Smooth muscle cell (in vitro differentiated cells): ENCODE measurements at regions not wholly inside any gene's neighbourhood (a gene's known extent, or its start where the extent isn't known, plus 50 kb on each side); places are given as distances from the start of the nearest gene placed in this dataset.

Source experiments
- DNase-seq: peaks from one replicate; lab custom pipeline; 2025; ENCODE audit not compliant: unreplicated experiment; lab: John Stamatoyannopoulos, UW
- H2AFZ ChIP-seq: fragments of 200-600 bp; sonication (generic); 2 replicates; pipeline ENCODE4 v1.6.0; 2016; ENCODE audit warnings: antibody characterized with exemption, low read depth, mild to moderate bottlenecking
- H3F3A ChIP-seq: fragments of 200-600 bp; sonication (generic); 2 replicates; pipeline ENCODE4 v1.6.0; 2017; ENCODE audit warnings: antibody characterized with exemption, low read depth
- H3K27ac ChIP-seq: fragments of 200-600 bp; sonication (generic); 2 replicates; pipeline ENCODE4 v1.5.1; 2016; ENCODE audit warnings: low read depth, mild to moderate bottlenecking
- H3K27me3 ChIP-seq: fragments of 200-600 bp; sonication (generic); 2 replicates; pipeline ENCODE4 v1.6.1; 2016; ENCODE audit warnings: low read depth, mild to moderate bottlenecking
- H3K36me3 ChIP-seq: fragments of 200-600 bp; sonication (generic); 2 replicates; pipeline ENCODE4 v1.5.1; 2016; ENCODE audit warnings: low read depth
- H3K4me1 ChIP-seq: fragments of 200-600 bp; sonication (generic); 2 replicates; pipeline ENCODE4 v1.5.1; 2016; ENCODE audit warnings: low read depth
- H3K4me2 ChIP-seq: fragments of 200-600 bp; sonication (generic); 2 replicates; pipeline ENCODE4 v1.6.0; 2016; ENCODE audit warnings: mild to moderate bottlenecking
- H3K4me3 ChIP-seq: fragments of 200-600 bp; sonication (generic); 2 replicates; pipeline ENCODE4 v1.5.1; 2016; ENCODE audit warnings: mild to moderate bottlenecking
- H3K79me2 ChIP-seq: fragments of 200-600 bp; sonication (generic); 2 replicates; pipeline ENCODE4 v1.6.0; 2016; ENCODE audit warnings: low read depth, mild to moderate bottlenecking
- H3K9ac ChIP-seq: fragments of 200-600 bp; sonication (generic); 2 replicates; pipeline ENCODE4 v1.6.0; 2016; ENCODE audit warnings: low read depth
- H3K9me3 ChIP-seq: fragments of 200-600 bp; sonication (generic); replicated peaks from 2 replicates; pipeline ENCODE4 v1.5.1; 2016; ENCODE audit warnings: low read depth
- H4K20me1 ChIP-seq: fragments of 200-600 bp; sonication (generic); 2 replicates; pipeline ENCODE4 v1.6.0; 2016; ENCODE audit warnings: low read depth
- WGBS: methylation state at CpG from one replicate; pipeline ENCODE4 v1.1.7; 2016; ENCODE audit warnings: low lambda C conversion rate; 5-methylcytosine and 5-hydroxymethylcytosine counted together
- TF ChIP-seq, protein P1 (sequence below): fragments of 200-600 bp; sonication (generic); IDR thresholded peaks from 2 replicates; pipeline ENCODE4 v1.5.1; 2017; ENCODE audit warnings: borderline replicate concordance, mild to moderate bottlenecking, antibody characterized with exemption; ENCODE audit not compliant: insufficient read depth, poor library complexity, severe bottlenecking

DNA sequence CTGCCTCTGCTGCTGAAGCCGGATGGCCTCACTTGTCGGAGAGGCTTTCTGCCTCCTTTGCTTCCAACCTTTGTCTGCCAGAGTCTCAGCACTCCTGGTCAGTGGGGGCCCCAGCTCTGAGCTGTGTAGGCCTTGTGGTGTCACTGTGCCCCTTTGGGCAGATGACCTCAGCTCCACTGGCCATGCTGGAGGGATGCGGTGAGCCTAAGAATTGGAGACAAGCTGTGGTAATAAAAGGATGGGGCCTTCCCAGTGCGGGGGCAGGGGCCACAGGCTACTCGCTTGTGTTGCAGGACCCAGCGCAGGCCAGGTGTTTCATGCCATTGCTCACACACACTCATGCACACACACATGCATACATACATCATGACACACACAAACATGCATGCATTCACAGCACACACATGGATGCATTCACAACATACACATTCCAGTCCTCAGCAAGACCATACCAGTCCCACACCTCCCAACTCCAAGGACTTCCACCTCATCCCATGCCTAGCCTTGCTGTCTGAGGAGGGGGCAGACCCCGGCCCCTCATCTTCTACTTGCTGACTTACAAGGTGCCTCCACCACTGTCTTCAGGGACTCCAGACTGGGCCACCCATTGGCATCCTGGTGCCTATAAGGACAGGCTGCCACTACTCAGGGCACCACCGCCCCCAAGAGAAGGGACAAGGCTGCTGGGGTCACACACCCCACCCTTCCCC, 237.7 kb downstream of the SYK start:
- no peak overlapping the region for H3K4me3 ChIP-seq
- no peaks in the 10 kb centered on the region for H3K9me3 ChIP-seq
- H3K4me1 ChIP-seq: no peaks in the 10 kb centered on the region
- H3F3A ChIP-seq: no peaks in the 10 kb centered on the region
- no peak overlapping the region for H2AFZ ChIP-seq
- H3K4me2 ChIP-seq: no peak overlapping the region
- H3K79me2 ChIP-seq: no peaks in the 10 kb centered on the region
- TF ChIP-seq, protein P1, sequence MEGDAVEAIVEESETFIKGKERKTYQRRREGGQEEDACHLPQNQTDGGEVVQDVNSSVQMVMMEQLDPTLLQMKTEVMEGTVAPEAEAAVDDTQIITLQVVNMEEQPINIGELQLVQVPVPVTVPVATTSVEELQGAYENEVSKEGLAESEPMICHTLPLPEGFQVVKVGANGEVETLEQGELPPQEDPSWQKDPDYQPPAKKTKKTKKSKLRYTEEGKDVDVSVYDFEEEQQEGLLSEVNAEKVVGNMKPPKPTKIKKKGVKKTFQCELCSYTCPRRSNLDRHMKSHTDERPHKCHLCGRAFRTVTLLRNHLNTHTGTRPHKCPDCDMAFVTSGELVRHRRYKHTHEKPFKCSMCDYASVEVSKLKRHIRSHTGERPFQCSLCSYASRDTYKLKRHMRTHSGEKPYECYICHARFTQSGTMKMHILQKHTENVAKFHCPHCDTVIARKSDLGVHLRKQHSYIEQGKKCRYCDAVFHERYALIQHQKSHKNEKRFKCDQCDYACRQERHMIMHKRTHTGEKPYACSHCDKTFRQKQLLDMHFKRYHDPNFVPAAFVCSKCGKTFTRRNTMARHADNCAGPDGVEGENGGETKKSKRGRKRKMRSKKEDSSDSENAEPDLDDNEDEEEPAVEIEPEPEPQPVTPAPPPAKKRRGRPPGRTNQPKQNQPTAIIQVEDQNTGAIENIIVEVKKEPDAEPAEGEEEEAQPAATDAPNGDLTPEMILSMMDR: no peak
- WGBS: 91% methylated on average over 8 of the region's 8 CpGs
- H3K36me3 ChIP-seq: no peaks in the 10 kb centered on the region
- H3K27me3 ChIP-seq: no peaks in the 10 kb centered on the region
- no peaks in the 10 kb centered on the region for H4K20me1 ChIP-seq
- DNase-seq: no peak
- H3K9ac ChIP-seq: no peak overlapping the region
- no peak overlapping the region for H3K27ac ChIP-seq

DNA sequence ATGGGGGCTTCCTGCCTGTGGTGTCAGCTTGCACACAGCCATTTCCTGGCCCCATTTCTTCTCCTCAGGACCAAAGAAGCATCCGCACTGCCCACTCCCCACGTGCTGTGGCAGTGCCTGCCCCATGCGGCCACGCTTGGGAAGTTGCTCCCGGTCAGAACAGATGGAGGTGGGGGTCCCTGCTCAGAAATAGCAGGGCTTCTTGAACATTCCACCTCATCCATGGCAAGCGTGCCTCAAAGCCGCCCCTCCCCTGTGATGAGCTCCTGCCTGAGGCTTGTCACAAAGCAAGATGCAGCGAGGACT, 238.2 kb downstream of the SYK start:
- H3K4me1 ChIP-seq: no peaks in the 10 kb centered on the region
- no peak overlapping the region for H3K27ac ChIP-seq
- no peaks in the 10 kb centered on the region for H4K20me1 ChIP-seq
- no peak overlapping the region for H2AFZ ChIP-seq
- no peaks in the 10 kb centered on the region for H3K9me3 ChIP-seq
- TF ChIP-seq, protein P1: no peak
- H3K9ac ChIP-seq: no peak overlapping the region
- H3K4me3 ChIP-seq: no peak overlapping the region
- no peaks in the 10 kb centered on the region for H3K36me3 ChIP-seq
- H3K27me3 ChIP-seq: no peaks in the 10 kb centered on the region
- 97% methylated on average over 8 of the region's 8 CpGs for WGBS
- no peaks in the 10 kb centered on the region for H3F3A ChIP-seq
- no peak overlapping the region for H3K4me2 ChIP-seq
- no peaks in the 10 kb centered on the region for H3K79me2 ChIP-seq
- no peak for DNase-seq

DNA sequence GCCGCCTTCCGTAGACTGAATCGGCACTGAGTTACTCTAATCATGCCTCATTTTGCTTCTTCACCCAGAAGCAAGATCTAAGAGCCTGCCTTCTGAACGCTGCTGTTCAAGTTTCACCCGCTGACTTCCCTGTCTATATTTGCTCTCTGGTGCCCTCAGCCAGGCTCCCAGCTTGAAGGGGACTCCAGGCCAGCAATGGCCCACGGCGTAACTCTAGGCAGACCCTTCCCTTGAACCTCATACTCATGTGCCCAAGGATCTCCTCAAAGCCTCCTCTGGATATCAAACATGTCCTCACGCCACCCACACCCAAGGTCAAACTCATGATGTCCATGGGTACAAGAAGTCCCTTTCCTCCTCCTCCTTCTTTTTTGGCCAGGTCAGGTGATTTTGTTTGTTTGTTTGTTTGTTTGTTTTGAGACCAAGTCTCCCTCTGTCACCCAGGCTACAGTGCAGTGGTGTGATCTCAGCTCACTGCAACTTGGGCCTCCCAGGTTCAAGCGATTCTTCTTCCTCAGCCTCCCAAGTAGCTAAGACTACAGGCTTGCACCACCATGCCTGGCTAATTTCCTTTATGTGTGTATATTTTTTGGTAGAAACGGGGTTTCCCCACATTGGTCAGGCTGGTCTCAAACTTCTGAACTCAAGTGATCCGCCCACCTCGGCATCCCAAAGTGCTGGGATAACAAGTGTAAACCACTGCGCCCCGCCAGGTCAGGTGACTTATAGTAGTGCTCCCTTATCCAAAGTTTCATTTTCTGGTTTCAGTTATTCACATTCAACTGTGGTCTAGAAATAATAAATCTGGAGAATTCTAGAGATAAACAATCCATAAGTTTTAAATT, 239.0 kb downstream of the SYK start:
- TF ChIP-seq, protein P1: no peak
- no peaks in the 10 kb centered on the region for H3F3A ChIP-seq
- no peaks in the 10 kb centered on the region for H3K4me1 ChIP-seq
- H3K9ac ChIP-seq: no peak overlapping the region
- no peak overlapping the region for H2AFZ ChIP-seq
- no peaks in the 10 kb centered on the region for H3K27me3 ChIP-seq
- DNase-seq: no peak
- no peaks in the 10 kb centered on the region for H3K79me2 ChIP-seq
- H3K4me2 ChIP-seq: no peak overlapping the region
- H3K27ac ChIP-seq: no peak overlapping the region
- no peak overlapping the region for H3K4me3 ChIP-seq
- H3K36me3 ChIP-seq: no peaks in the 10 kb centered on the region
- H3K9me3 ChIP-seq: no peaks in the 10 kb centered on the region
- no peaks in the 10 kb centered on the region for H4K20me1 ChIP-seq
- WGBS: 97% methylated on average over 14 of the region's 14 CpGs

DNA sequence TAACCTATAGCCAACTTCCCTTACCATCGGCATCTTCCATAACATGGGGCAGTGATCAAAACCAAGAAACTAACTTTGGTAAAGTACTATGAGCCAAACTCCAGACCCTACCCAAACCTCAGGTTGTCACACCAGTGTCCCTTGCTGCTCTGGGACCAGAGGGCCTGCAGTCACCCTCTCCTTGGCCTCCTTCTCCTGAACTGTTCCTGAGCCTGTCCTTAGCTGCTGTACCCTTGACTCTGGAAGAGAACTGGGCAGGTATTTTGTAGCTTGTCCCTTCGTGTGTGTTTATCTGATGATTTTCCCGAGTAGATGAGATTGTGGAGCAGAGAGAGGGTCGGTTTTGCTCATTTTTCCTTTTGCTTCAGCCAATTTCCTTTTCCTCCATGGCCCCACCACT, 240.4 kb downstream of the SYK start:
- Histone ChIP-seq H3K27me3 (no peaks in the 10 kb centered on the region), H3K4me1 (no peaks in the 10 kb centered on the region), H3F3A (no peaks in the 10 kb centered on the region), H3K36me3 (no peaks in the 10 kb centered on the region), H4K20me1 (no peaks in the 10 kb centered on the region), H2AFZ (no peak overlapping the region), H3K27ac (no peak overlapping the region), H3K4me2 (no peak overlapping the region), H3K79me2 (no peaks in the 10 kb centered on the region), H3K4me3 (no peak overlapping the region), H3K9me3 (no peaks in the 10 kb centered on the region), H3K9ac (no peak overlapping the region)
- TF ChIP-seq, protein P1: no peak
- no peak for DNase-seq
- WGBS: 95% methylated on average over 4 of the region's 4 CpGs
